ENCODE measurements at regions not wholly inside any gene's neighbourhood (a gene's known extent, or its start where the extent isn't known, plus 50 kb on each side); places are given as distances from the start of the nearest gene placed in this dataset.
"Not testable (repeated sequence)": the region's sequence is repeated elsewhere in the genome, so short reads cannot be mapped to it uniquely, and the experiment has no call there.

DNA sequence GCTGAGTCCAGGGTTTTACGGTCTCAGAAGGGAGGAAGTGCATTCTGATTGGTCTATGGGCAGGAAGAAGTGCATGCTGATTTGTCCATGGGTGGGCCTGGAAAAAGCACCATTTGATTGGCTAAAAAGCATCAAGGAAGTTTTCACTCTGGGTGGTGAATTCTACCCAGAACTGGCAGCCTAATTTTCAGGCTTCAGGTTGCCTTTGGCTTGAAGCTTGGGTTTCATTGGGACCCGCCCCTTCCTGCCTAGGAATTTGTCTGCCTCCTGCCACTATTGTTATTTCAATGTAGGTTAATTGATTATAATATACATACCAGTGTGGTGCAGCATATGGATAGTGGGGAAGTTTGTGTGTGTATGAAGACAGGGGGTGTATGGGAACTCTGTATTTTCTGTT, 1355.9 kb downstream of the SI start:
- H3K27me3 ChIP-seq, result no peaks in the 10 kb centered on the region
- no peak overlapping the region for H3K4me3 ChIP-seq
- no peaks in the 10 kb centered on the region for H3K4me1 ChIP-seq
- peaks cover 0 to 8% (median 0%) of the 10 kb centered on the region in 4 donors for H3K9me3 ChIP-seq
- no peaks in the 10 kb centered on the region for H3K36me3 ChIP-seq
- intact Hi-C loops (cut with DNase I), result no loop called here
- H3K27ac ChIP-seq (replicated peaks in 1 of 4), result no peak overlapping the region
- DNase-seq (ENCODE audit: extremely low spot score), result no peak
- TF ChIP-seq POLR2A (IDR thresholded peaks at IDR 0.05; ENCODE audit: low read depth), result no peak
- TF ChIP-seq POLR2AphosphoS5 (IDR thresholded peaks at IDR 0.05), result no peak
- TF ChIP-seq EP300 (IDR thresholded peaks at IDR 0.05), result no peak
- WGBS, result 92% methylated on average over 2 of the region's 2 CpGs

- no CpG with 5 or more reads among the region's 6 CpGs for WGBS
- intact Hi-C loops (cut with DNase I), result no loop called here
- no peak overlapping the region for H3K27ac ChIP-seq (replicated peaks in 1 of 4)
- TF ChIP-seq EP300 (IDR thresholded peaks at IDR 0.05), result no peak
- TF ChIP-seq POLR2AphosphoS5 (IDR thresholded peaks at IDR 0.05), result no peak
- TF ChIP-seq CTCF (IDR thresholded peaks at IDR 0.05), result no peak
- TF ChIP-seq POLR2A (IDR thresholded peaks at IDR 0.05; ENCODE audit: low read depth), result no peak
- H3K4me3 ChIP-seq, result no peak overlapping the region
- no peaks in the 10 kb centered on the region for H3K4me1 ChIP-seq
- DNase-seq (ENCODE audit: extremely low spot score), result no peak
- H3K9me3 ChIP-seq, result peaks cover 0 to 8% (median 0%) of the 10 kb centered on the region in 4 donors
- H3K27me3 ChIP-seq, result no peaks in the 10 kb centered on the region
- H3K36me3 ChIP-seq, result no peaks in the 10 kb centered on the region
Observed at GRCh38 chr3:163721596-163721995, 1356.7 kb downstream of the SI start.

DNA sequence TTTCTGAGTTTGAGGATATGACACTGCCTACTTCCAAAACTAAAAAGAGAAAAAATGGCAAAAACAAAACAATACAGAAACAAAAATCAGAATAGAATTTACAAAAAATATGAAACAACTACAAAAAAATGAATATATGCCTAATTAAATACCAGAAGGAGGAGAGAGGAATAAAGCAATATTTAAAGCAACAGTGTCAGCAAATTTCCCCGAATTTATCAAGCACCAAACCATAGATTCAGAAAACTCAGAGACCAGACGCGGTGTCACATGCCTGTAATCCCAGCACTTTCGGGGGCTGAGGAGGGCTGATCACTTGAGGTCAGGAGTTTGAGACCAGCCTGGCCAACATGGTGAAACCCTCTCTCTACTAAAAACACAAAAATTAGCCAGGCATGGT, 1360.9 kb downstream of the SI start:
- DNase-seq (ENCODE audit: extremely low spot score), result no peak
- intact Hi-C loops (cut with DNase I), result no loop called here
- TF ChIP-seq CTCF (IDR thresholded peaks at IDR 0.05) (no peak), EP300 (IDR thresholded peaks at IDR 0.05) (no peak), POLR2A (IDR thresholded peaks at IDR 0.05; ENCODE audit: low read depth) (no peak), POLR2AphosphoS5 (IDR thresholded peaks at IDR 0.05) (no peak)
- Histone ChIP-seq H3K4me3 (no peak overlapping the region), H3K27me3 (no peaks in the 10 kb centered on the region), H3K9me3 (peaks cover 0 to 8% (median 0%) of the 10 kb centered on the region in 4 donors), H3K36me3 (no peaks in the 10 kb centered on the region), H3K4me1 (no peaks in the 10 kb centered on the region), H3K27ac (replicated peaks in 1 of 4) (no peak overlapping the region)
- 93% methylated on average over 4 of the region's 4 CpGs for WGBS

DNA sequence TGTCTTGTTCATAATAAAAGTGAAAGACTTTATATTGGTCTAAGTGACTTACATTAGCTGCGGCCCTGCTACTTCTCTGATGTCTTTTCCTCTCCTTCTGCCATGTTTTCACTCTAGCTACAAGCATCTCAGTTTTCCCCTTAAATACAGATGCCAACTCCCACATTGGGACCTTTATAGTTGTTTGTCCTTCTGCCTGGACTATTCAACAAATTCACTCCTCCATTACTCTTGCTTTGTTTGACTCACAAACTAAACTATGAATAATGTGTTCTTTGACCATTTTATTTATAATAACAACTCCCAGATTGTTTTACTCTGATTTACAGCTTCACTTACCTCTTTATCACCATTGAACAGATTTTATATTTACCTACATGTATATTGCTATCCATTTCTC, 1369.9 kb downstream of the SI start:
- H3K4me1 ChIP-seq, result no peaks in the 10 kb centered on the region
- intact Hi-C loops (cut with DNase I), result no loop called here
- 90% methylated on average over 1 of the region's 1 CpG for WGBS

DNA sequence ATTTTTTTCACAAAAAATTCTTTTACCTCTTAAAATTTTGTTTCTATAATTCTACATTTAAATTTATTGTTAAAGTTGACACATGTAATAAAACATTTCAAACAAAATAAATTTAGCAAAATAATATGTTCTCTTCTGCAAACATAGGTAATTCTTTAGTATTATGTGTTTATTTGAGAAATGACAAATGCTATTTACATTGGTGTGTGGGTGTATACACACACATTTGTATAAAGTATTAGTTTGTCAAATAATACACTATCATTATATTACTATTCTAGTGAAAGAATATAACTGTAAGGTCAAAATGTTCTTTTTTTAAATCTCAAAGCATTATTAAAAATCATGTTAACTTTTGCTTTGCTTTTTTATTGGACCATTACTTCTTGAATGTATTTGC, 1370.6 kb downstream of the SI start:
- intact Hi-C loops (cut with DNase I), result no loop called here
- DNase-seq (ENCODE audit: extremely low spot score), result no peak

More for the DNA sequence above, 1369.9 kb downstream of the SI start:
- Histone ChIP-seq H3K9me3 (no peaks in the 10 kb centered on the region), H3K27ac (replicated peaks in 1 of 4) (no peak overlapping the region), H3K27me3 (no peaks in the 10 kb centered on the region), H3K36me3 (no peaks in the 10 kb centered on the region), H3K4me3 (no peak overlapping the region)
- no peak for DNase-seq (ENCODE audit: extremely low spot score)
- TF ChIP-seq POLR2AphosphoS5 (IDR thresholded peaks at IDR 0.05), result no peak
- no peak for TF ChIP-seq POLR2A (IDR thresholded peaks at IDR 0.05; ENCODE audit: low read depth)
- TF ChIP-seq CTCF (IDR thresholded peaks at IDR 0.05), result no peak
- no peak for TF ChIP-seq EP300 (IDR thresholded peaks at IDR 0.05)

GRCh38 chr3:163698221-163698620, 1380.1 kb downstream of the SI start:
- H3K27ac ChIP-seq (replicated peaks in 1 of 4); H3K9me3 ChIP-seq; intact Hi-C loops (cut with DNase I); DNase-seq (ENCODE audit: extremely low spot score); H3K36me3 ChIP-seq; H3K4me3 ChIP-seq; H3K4me1 ChIP-seq; H3K27me3 ChIP-seq: not testable (repeated sequence)
- WGBS, result 68% methylated on average over 5 of the region's 5 CpGs

More for the DNA sequence above, 1370.6 kb downstream of the SI start:
- Histone ChIP-seq H3K27ac (replicated peaks in 1 of 4) (no peak overlapping the region), H3K4me3 (no peak overlapping the region), H3K36me3 (no peaks in the 10 kb centered on the region), H3K4me1 (no peaks in the 10 kb centered on the region), H3K27me3 (no peaks in the 10 kb centered on the region), H3K9me3 (no peaks in the 10 kb centered on the region)
- TF ChIP-seq CTCF (IDR thresholded peaks at IDR 0.05), result no peak
- no peak for TF ChIP-seq POLR2A (IDR thresholded peaks at IDR 0.05; ENCODE audit: low read depth)
- no peak for TF ChIP-seq POLR2AphosphoS5 (IDR thresholded peaks at IDR 0.05)
- no peak for TF ChIP-seq EP300 (IDR thresholded peaks at IDR 0.05)
